ENCODE measurements at regions not wholly inside any gene's neighbourhood (a gene's known extent, or its start where the extent isn't known, plus 50 kb on each side); places are given as distances from the start of the nearest gene placed in this dataset.

- H3K4me1 ChIP-seq (ENCODE audit: insufficient read depth, low read length), result 0 out of 2 replicates have a peak, but pooled peaks cover 2% of the 10 kb centered on the region
- TF ChIP-seq, protein P1, sequence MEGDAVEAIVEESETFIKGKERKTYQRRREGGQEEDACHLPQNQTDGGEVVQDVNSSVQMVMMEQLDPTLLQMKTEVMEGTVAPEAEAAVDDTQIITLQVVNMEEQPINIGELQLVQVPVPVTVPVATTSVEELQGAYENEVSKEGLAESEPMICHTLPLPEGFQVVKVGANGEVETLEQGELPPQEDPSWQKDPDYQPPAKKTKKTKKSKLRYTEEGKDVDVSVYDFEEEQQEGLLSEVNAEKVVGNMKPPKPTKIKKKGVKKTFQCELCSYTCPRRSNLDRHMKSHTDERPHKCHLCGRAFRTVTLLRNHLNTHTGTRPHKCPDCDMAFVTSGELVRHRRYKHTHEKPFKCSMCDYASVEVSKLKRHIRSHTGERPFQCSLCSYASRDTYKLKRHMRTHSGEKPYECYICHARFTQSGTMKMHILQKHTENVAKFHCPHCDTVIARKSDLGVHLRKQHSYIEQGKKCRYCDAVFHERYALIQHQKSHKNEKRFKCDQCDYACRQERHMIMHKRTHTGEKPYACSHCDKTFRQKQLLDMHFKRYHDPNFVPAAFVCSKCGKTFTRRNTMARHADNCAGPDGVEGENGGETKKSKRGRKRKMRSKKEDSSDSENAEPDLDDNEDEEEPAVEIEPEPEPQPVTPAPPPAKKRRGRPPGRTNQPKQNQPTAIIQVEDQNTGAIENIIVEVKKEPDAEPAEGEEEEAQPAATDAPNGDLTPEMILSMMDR (conservative IDR thresholded peaks at IDR 0.05), result no peak
Observed at GRCh38 chr13:109416001-109416400, 370.4 kb downstream of the IRS2 start.

More at GRCh38 chr13:109416001-109416400, 370.4 kb downstream of the IRS2 start:
- Mint-ChIP-seq H3K4me3 (no peak overlapping the region), H3K9me3 (no peaks in the 10 kb centered on the region), H3K36me3 (ENCODE audit: insufficient read depth in 1 of 3, low read depth in 3 of 3) (no peaks in the 10 kb centered on the region), H3K27ac (no peak overlapping the region), H3K4me1 (peaks cover 5 to 8% of the 10 kb centered on the region in 2 experiments), H3K27me3 (ENCODE audit: low read depth) (no peaks in the 10 kb centered on the region)
- Histone ChIP-seq H3K79me1 (ENCODE audit: insufficient read depth, low read depth, low read length, poor library complexity, severe bottlenecking) (no peaks in the 10 kb centered on the region), H3K27me3 (ENCODE audit: insufficient read depth, low read length) (no peaks in the 10 kb centered on the region), H2BK120ac (ENCODE audit: low read depth, low read length, poor library complexity, severe bottlenecking) (no peak overlapping the region), H2AK5ac (ENCODE audit: insufficient read length, low read length) (no peak overlapping the region), H3K4ac (ENCODE audit: low read depth, low read length) (no peak overlapping the region), H3K23ac (ENCODE audit: insufficient read length, low read depth, low read length) (no peak overlapping the region), H3K79me2 (ENCODE audit: insufficient read depth, low read length) (no peaks in the 10 kb centered on the region), H2BK20ac (ENCODE audit: low read depth, low read length, poor library complexity, severe bottlenecking) (no peak overlapping the region), H2BK12ac (ENCODE audit: insufficient read length, low read depth, low read length) (no peak overlapping the region), H4K5ac (ENCODE audit: insufficient read length, low read depth, low read length) (no peak overlapping the region), H3K4me2 (ENCODE audit: insufficient read depth, insufficient read length, low read length) (no peak overlapping the region), H3K56ac (ENCODE audit: insufficient read length, low read depth, low read length) (no peak overlapping the region), H4K8ac (replicated peaks; ENCODE audit: insufficient read length, low read depth, low read length) (no peak overlapping the region), H3K9ac (ENCODE audit: extremely low read depth, insufficient read length, low read length) (no peak overlapping the region), H3K14ac (ENCODE audit: insufficient read depth, low read length) (no peak overlapping the region), H2BK5ac (ENCODE audit: insufficient read length, low read length) (no peak overlapping the region), H3K27ac (ENCODE audit: insufficient read length, low read depth, low read length) (no peak overlapping the region), H4K91ac (ENCODE audit: insufficient read length, low read depth, low read length) (no peak overlapping the region), H3K18ac (ENCODE audit: insufficient read length, low read depth, low read length) (no peak overlapping the region), H4K20me1 (ENCODE audit: control insufficient read depth, insufficient read depth, insufficient read length) (no peaks in the 10 kb centered on the region), H3K23me2 (ENCODE audit: insufficient read length, low read depth, low read length, poor library complexity, severe bottlenecking) (no peaks in the 10 kb centered on the region), H3T11ph (ENCODE audit: low read length) (no peak overlapping the region), H2AFZ (ENCODE audit: low read length) (no peak overlapping the region), H3K9me3 (ENCODE audit: control insufficient read depth, low read depth, low read length) (no peaks in the 10 kb centered on the region), H2BK15ac (ENCODE audit: low read depth, low read length) (no peak overlapping the region)
- WGBS (ENCODE audit: extremely low coverage, insufficient read length, low lambda C conversion rate), result no CpG with 5 or more reads among the region's 12 CpGs
- DNase-seq, result no peak

All from H9 (cell line).